ENCODE measurements at regions not wholly inside any gene's neighbourhood (a gene's known extent, or its start where the extent isn't known, plus 50 kb on each side); places are given as distances from the start of the nearest gene placed in this dataset.
"Not testable (repeated sequence)": the region's sequence is repeated elsewhere in the genome, so short reads cannot be mapped to it uniquely, and the experiment has no call there.

- DNase-seq = no peak
These were observed 122.9 kb upstream of the MYO3A start for GRCh38 chr10:25811052-25811685.

- DNase-seq = no peak
These were observed 120.5 kb upstream of the MYO3A start for GRCh38 chr10:25813511-25813910.

GRCh38 chr10:25815236-25815635, 118.8 kb upstream of the MYO3A start:
- no peak for DNase-seq

- DNase-seq = no peak
These were observed 117.8 kb upstream of the MYO3A start for GRCh38 chr10:25815999-25816768.

GRCh38 chr10:25817200-25817599, 116.8 kb upstream of the MYO3A start:
- no peak for DNase-seq

GRCh38 chr10:25818751-25819150, 115.3 kb upstream of the MYO3A start:
- no peak for DNase-seq

GRCh38 chr10:25820472-25820871, 113.6 kb upstream of the MYO3A start:
- no peak for DNase-seq

GRCh38 chr10:25820874-25821273, 113.2 kb upstream of the MYO3A start:
- no peak for DNase-seq

GRCh38 chr10:25824050-25824449, 110.0 kb upstream of the MYO3A start:
- DNase-seq = no peak

- no peak for DNase-seq
These were observed 105.6 kb upstream of the MYO3A start for GRCh38 chr10:25828475-25828874.

- no peak for DNase-seq
These were observed 102.9 kb upstream of the MYO3A start for GRCh38 chr10:25831080-25831479.

GRCh38 chr10:25839683-25840082, 94.3 kb upstream of the MYO3A start:
- DNase-seq = no peak

- DNase-seq = not testable (repeated sequence)
These were observed 93.2 kb upstream of the MYO3A start for GRCh38 chr10:25840875-25841274.

GRCh38 chr10:25842146-25842545, 91.9 kb upstream of the MYO3A start:
- no peak for DNase-seq

GRCh38 chr10:25843551-25844170, 90.4 kb upstream of the MYO3A start:
- no peak for DNase-seq

- DNase-seq = not testable (repeated sequence)
These were observed 89.3 kb upstream of the MYO3A start for GRCh38 chr10:25844716-25845115.

- DNase-seq = no peak
These were observed 84.8 kb upstream of the MYO3A start for GRCh38 chr10:25849268-25849667.

GRCh38 chr10:25849988-25850387, 84.0 kb upstream of the MYO3A start:
- DNase-seq = no peak

- no peak for DNase-seq
These were observed 82.5 kb upstream of the MYO3A start for GRCh38 chr10:25851548-25851947.

GRCh38 chr10:25852364-25852941, 81.6 kb upstream of the MYO3A start:
- no peak for DNase-seq

- no peak for DNase-seq
These were observed 76.0 kb upstream of the MYO3A start for GRCh38 chr10:25858076-25858475.

- no peak for DNase-seq
These were observed 68.8 kb upstream of the MYO3A start for GRCh38 chr10:25865267-25865666.

- DNase-seq = no peak
These were observed 66.7 kb upstream of the MYO3A start for GRCh38 chr10:25867321-25867720.

GRCh38 chr10:25869067-25869591, 64.9 kb upstream of the MYO3A start:
- no peak for DNase-seq
